ENCODE measurements at regions not wholly inside any gene's neighbourhood (a gene's known extent, or its start where the extent isn't known, plus 50 kb on each side); places are given as distances from the start of the nearest gene placed in this dataset.

DNA sequence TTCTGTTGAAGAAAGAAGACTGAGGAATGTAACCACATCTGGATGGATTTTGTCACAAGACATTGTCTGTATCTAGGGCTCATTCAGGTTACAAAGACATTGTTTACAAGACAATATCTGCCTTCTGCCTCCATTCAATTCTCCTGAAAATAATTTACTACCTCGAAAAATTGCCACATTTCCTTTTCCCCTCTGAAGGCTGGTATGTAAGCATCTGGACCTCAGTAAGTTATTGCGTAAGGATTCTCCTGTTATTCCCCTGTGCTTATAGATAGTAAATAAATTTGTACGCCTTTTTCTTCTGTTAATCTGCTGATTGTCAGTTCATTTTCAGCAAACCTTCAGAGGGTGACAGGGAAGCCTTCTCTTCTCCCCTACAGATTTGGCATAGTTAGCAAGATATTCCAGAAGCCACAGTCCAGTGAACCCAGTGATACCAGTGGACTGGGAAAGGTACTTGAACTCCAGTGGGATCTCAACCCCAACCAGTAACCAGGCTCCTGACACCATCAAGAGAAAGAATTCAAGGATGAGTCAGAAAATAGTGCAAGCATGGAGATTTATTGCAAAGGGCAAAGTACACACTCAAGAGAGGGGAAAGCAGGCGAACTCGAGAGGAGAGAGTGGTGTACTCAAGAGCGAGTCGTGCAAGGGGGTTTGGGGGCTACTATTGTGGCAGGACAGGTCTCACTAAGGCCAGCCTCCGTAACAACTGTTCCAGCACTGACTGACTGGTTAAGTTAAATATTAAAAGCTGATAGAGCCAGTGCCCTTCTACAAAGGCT lies 706.9 kb upstream of the GHITM start:
- no peak overlapping the region for H3K4me3 ChIP-seq (ENCODE audit: low read depth, low read length)
- DNase-seq (ENCODE audit: low read depth) = no peak
- TF ChIP-seq, protein P1, sequence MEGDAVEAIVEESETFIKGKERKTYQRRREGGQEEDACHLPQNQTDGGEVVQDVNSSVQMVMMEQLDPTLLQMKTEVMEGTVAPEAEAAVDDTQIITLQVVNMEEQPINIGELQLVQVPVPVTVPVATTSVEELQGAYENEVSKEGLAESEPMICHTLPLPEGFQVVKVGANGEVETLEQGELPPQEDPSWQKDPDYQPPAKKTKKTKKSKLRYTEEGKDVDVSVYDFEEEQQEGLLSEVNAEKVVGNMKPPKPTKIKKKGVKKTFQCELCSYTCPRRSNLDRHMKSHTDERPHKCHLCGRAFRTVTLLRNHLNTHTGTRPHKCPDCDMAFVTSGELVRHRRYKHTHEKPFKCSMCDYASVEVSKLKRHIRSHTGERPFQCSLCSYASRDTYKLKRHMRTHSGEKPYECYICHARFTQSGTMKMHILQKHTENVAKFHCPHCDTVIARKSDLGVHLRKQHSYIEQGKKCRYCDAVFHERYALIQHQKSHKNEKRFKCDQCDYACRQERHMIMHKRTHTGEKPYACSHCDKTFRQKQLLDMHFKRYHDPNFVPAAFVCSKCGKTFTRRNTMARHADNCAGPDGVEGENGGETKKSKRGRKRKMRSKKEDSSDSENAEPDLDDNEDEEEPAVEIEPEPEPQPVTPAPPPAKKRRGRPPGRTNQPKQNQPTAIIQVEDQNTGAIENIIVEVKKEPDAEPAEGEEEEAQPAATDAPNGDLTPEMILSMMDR (IDR thresholded peaks at IDR 0.05; ENCODE audit: insufficient read depth, low read depth, low read length, missing control alignments) = no peak

DNA sequence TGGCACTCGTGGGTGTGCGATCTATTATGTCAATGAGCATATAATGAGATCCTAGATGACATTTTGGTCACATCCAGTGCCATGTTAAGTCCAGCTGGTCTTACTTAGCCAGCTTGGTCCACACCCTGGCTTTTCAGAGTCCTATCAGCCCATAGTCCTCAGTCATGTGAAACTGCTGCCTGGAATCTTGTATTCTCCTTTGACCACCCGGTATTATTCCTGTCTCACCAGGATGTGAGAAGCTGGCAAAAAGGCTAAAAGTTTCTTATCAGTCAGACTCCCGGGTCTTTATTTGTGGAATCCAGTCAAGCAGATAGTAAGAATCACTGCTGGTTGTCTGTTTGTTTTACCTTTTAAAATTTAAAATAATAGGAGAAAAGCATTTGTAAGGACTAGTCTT lies 705.6 kb upstream of the GHITM start:
- no peak overlapping the region for H3K4me3 ChIP-seq (ENCODE audit: low read depth, low read length)
- DNase-seq (ENCODE audit: low read depth) = no peak
- TF ChIP-seq, protein P1 (IDR thresholded peaks at IDR 0.05; ENCODE audit: insufficient read depth, low read depth, low read length, missing control alignments) = no peak

DNA sequence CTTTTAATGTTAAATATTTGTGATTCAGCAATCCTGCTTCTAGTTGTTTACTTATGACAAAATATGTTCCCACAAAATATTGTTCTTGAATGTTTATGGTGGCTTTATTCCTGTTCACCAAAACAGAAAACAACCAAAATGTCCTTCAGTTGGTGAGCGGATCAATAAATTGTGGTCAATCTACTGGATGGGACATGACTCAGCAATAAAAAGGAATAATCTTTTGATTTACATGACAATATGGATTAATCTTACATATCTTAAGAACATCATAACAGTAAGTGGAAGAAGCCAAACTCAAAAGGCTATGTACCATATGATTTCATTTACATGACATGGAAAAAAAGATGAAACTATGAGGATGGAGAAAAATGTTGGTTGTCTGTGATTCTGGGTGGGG lies 691.3 kb upstream of the GHITM start:
- DNase-seq (ENCODE audit: low read depth) = no peak
- TF ChIP-seq, protein P1 (IDR thresholded peaks at IDR 0.05; ENCODE audit: insufficient read depth, low read depth, low read length, missing control alignments) = no peak
- H3K4me3 ChIP-seq (ENCODE audit: low read depth, low read length) = no peak overlapping the region

DNA sequence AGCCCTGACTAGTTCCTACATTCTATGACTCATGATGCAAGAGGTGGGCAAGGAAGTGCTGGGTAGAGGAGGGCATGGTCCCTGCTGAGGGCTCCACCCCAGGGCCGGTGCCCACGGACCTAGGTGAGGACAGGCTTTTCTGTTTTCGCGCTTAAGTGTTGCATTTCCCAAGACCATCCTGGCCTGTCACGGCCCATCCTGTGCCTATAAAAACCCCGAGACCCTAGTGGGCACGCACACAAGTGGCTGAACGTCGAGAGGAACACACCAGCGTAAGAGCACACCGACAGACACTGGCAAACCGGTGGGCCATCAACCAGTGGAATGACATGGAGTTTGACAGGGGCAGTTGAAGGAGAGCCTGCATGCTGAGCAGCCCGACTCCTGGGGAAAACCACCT lies 680.7 kb upstream of the GHITM start:
- DNase-seq (ENCODE audit: low read depth) = no peak
- TF ChIP-seq, protein P1 (IDR thresholded peaks at IDR 0.05; ENCODE audit: insufficient read depth, low read depth, low read length, missing control alignments) = no peak
- H3K4me3 ChIP-seq (ENCODE audit: low read depth, low read length) = no peak overlapping the region

DNA sequence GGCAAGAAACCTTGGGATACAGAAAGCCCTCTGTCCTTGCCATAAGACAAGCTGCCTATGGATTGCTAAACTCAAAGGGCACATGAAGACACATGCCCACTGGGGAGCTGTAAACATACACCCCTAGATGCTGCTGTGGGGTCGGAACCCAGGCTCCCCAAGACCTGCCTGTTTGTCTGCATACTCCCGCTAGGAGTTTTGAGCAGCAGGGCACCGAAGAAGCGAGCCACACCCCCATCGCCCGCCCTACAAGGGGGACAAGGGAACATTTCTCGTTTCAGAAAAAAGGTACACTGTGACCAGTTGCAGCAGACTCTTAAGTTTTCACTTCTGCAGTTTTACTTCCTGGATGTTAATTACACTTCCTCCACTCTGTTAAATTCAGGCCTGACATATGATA lies 680.2 kb upstream of the GHITM start:
- TF ChIP-seq, protein P1 (IDR thresholded peaks at IDR 0.05; ENCODE audit: insufficient read depth, low read depth, low read length, missing control alignments) = no peak
- DNase-seq (ENCODE audit: low read depth) = peak; percentile 6
- H3K4me3 ChIP-seq (ENCODE audit: low read depth, low read length) = no peak overlapping the region

DNA sequence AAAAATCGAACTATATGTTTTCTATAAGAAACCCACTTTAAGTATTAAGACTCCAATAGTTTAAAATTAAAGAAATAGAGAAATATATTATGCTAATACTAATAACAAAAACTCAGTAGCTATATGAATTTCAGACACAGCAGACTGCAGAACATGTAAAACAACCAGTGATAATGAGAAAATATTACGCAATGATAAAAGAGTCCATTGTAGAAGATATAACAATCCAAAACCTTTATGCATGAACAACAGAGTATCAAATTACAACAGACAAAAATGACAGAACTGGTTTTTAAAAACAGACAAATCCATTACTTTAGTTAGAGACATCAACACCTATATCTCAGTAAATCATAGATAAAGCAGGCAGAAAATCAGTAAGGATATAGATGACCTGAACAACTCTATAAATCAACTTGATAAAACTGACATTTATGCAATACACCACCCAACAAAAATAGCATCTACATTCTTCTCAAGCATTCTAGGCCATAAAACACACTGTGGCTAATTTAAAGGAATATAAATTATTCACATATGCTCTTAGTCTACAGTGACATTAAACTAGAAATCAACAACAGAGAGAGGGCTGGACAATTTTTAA lies 669.5 kb upstream of the GHITM start:
- TF ChIP-seq, protein P1 (IDR thresholded peaks at IDR 0.05; ENCODE audit: insufficient read depth, low read depth, low read length, missing control alignments) = no peak
- DNase-seq (ENCODE audit: low read depth) = no peak
- no peak overlapping the region for H3K4me3 ChIP-seq (ENCODE audit: low read depth, low read length)
